Thymus (tissue), 11 donors: ENCODE measurements at regions not wholly inside any gene's neighbourhood (a gene's known extent, or its start where the extent isn't known, plus 50 kb on each side); places are given as distances from the start of the nearest gene placed in this dataset.

Source experiments
- DNase-seq, 9 donors: peaks; one replicate each; pipeline ENCODE4 v3.0.0-alpha.2; 2013; ENCODE audit warnings: low spot score in 9 of 9, low read depth in 6 of 9, missing footprints in 1 of 9
- H3K27ac ChIP-seq, 2 donors: one replicate each; pipeline ENCODE4 v1.5.1; 2013; ENCODE audit warnings: control low read depth in 1 of 2, low read depth in 1 of 2, low read length in 1 of 2, mild to moderate bottlenecking in 1 of 2, moderate library complexity in 1 of 2
- H3K27me3 ChIP-seq, 2 donors: one replicate each; pipeline ENCODE4 v1.5.1; 2013; ENCODE audit warnings: low read length in 1 of 2; ENCODE audit not compliant: control insufficient read depth in 2 of 2, insufficient read depth in 1 of 2
- H3K36me3 ChIP-seq, 2 donors: one replicate each; pipeline ENCODE4 v1.5.1; 2013; ENCODE audit warnings: low read length in 1 of 2, mild to moderate bottlenecking in 1 of 2, moderate library complexity in 1 of 2; ENCODE audit not compliant: control insufficient read depth in 2 of 2, insufficient read depth in 2 of 2
- H3K4me1 ChIP-seq, 2 donors: one replicate each; pipeline ENCODE4 v1.5.1; 2013; ENCODE audit warnings: low read length in 2 of 2; ENCODE audit not compliant: control insufficient read depth in 2 of 2, insufficient read depth in 2 of 2
- H3K4me3 ChIP-seq, 2 donors: one replicate each; pipeline ENCODE4 v1.5.1; 2013; ENCODE audit warnings: low read length in 2 of 2, control low read depth in 1 of 2, mild to moderate bottlenecking in 1 of 2
- H3K9me3 ChIP-seq, 2 donors: one replicate each; pipeline ENCODE4 v1.5.1; 2013; ENCODE audit warnings: low read length in 1 of 2, mild to moderate bottlenecking in 1 of 2; ENCODE audit not compliant: control insufficient read depth in 2 of 2, insufficient read depth in 1 of 2
- WGBS: extraction: QIAGEN DNeasy Blood & Tissue Kit; methylation state at CpG from one replicate; pipeline ENCODE4 v1.1.7; 2013; 5-methylcytosine and 5-hydroxymethylcytosine counted together
- donor health status: healthy.

GRCh38 chr4:155604718-155605626 lies 61.7 kb upstream of the GUCY1A1 start:
- no peaks in the 10 kb centered on the region for H3K9me3 ChIP-seq
- no peaks in the 10 kb centered on the region for H3K27me3 ChIP-seq
- WGBS, result 58% methylated on average over 4 of the region's 4 CpGs
- DNase-seq, result no peak
- H3K4me3 ChIP-seq, result no peak overlapping the region
- no peaks in the 10 kb centered on the region for H3K36me3 ChIP-seq
- no peaks in the 10 kb centered on the region for H3K4me1 ChIP-seq
- H3K27ac ChIP-seq, result no peak overlapping the region

GRCh38 chr4:155603360-155603891 lies 63.2 kb upstream of the GUCY1A1 start:
- no peaks in the 10 kb centered on the region for H3K27me3 ChIP-seq
- H3K4me1 ChIP-seq, result no peaks in the 10 kb centered on the region
- no peaks in the 10 kb centered on the region for H3K9me3 ChIP-seq
- no peak for DNase-seq
- WGBS, result 75% methylated on average over 6 of the region's 6 CpGs
- no peak overlapping the region for H3K27ac ChIP-seq
- H3K4me3 ChIP-seq, result no peak overlapping the region
- no peaks in the 10 kb centered on the region for H3K36me3 ChIP-seq

- Histone ChIP-seq H3K27me3 (no peaks in the 10 kb centered on the region), H3K4me3 (no peak overlapping the region), H3K27ac (no peak overlapping the region), H3K4me1 (no peaks in the 10 kb centered on the region), H3K9me3 (no peaks in the 10 kb centered on the region), H3K36me3 (no peaks in the 10 kb centered on the region)
- 97% methylated on average over 3 of the region's 3 CpGs for WGBS
- no peak for DNase-seq
Observed at GRCh38 chr4:155602351-155603140, 64.1 kb upstream of the GUCY1A1 start.

GRCh38 chr4:155600244-155600643 lies 66.4 kb upstream of the GUCY1A1 start:
- H3K4me3 ChIP-seq, result no peak overlapping the region
- no peaks in the 10 kb centered on the region for H3K27me3 ChIP-seq
- no peaks in the 10 kb centered on the region for H3K9me3 ChIP-seq
- no peaks in the 10 kb centered on the region for H3K36me3 ChIP-seq
- H3K4me1 ChIP-seq, result no peaks in the 10 kb centered on the region
- WGBS, result over 99% methylated on average over 5 of the region's 5 CpGs
- DNase-seq, result no peak
- no peak overlapping the region for H3K27ac ChIP-seq

- Histone ChIP-seq H3K4me1 (no peaks in the 10 kb centered on the region), H3K9me3 (no peaks in the 10 kb centered on the region), H3K36me3 (no peaks in the 10 kb centered on the region), H3K4me3 (no peak overlapping the region), H3K27ac (no peak overlapping the region), H3K27me3 (no peaks in the 10 kb centered on the region)
- DNase-seq, result no peak
Observed at GRCh38 chr4:155599596-155599995, 67.1 kb upstream of the GUCY1A1 start.

- H3K27me3 ChIP-seq, result no peaks in the 10 kb centered on the region
- no peak overlapping the region for H3K27ac ChIP-seq
- WGBS, result 88% methylated on average over 6 of the region's 6 CpGs
- H3K4me3 ChIP-seq, result no peak overlapping the region
- no peaks in the 10 kb centered on the region for H3K9me3 ChIP-seq
- no peak for DNase-seq
- no peaks in the 10 kb centered on the region for H3K36me3 ChIP-seq
- no peaks in the 10 kb centered on the region for H3K4me1 ChIP-seq
Observed at GRCh38 chr4:155599085-155599484, 67.6 kb upstream of the GUCY1A1 start.

GRCh38 chr4:155597933-155598451 lies 68.7 kb upstream of the GUCY1A1 start:
- no peak for DNase-seq
- Histone ChIP-seq H3K4me3 (no peak overlapping the region), H3K27me3 (no peaks in the 10 kb centered on the region), H3K27ac (no peak overlapping the region), H3K36me3 (no peaks in the 10 kb centered on the region), H3K4me1 (no peaks in the 10 kb centered on the region), H3K9me3 (no peaks in the 10 kb centered on the region)
- WGBS, result 71% methylated on average over 3 of the region's 3 CpGs

- Histone ChIP-seq H3K4me1 (no peaks in the 10 kb centered on the region), H3K4me3 (no peak overlapping the region), H3K27ac (no peak overlapping the region), H3K27me3 (no peaks in the 10 kb centered on the region), H3K36me3 (no peaks in the 10 kb centered on the region), H3K9me3 (no peaks in the 10 kb centered on the region)
- 38% methylated on average over 1 of the region's 1 CpG for WGBS
- DNase-seq, result no peak
Observed at GRCh38 chr4:155597281-155597680, 69.4 kb upstream of the GUCY1A1 start.

- no peaks in the 10 kb centered on the region for H3K27me3 ChIP-seq
- no peak overlapping the region for H3K27ac ChIP-seq
- no peaks in the 10 kb centered on the region for H3K9me3 ChIP-seq
- 98% methylated on average over 13 of the region's 13 CpGs for WGBS
- DNase-seq, result no peak
- no peak overlapping the region for H3K4me3 ChIP-seq
- H3K4me1 ChIP-seq, result no peaks in the 10 kb centered on the region
- no peaks in the 10 kb centered on the region for H3K36me3 ChIP-seq
Observed at GRCh38 chr4:155593793-155594192, 72.9 kb upstream of the GUCY1A1 start.
